Islet of Langerhans (tissue), 1 donor: ENCODE measurements at regions not wholly inside any gene's neighbourhood (a gene's known extent, or its start where the extent isn't known, plus 50 kb on each side); places are given as distances from the start of the nearest gene placed in this dataset.

Experiments
- FAIRE-seq: peaks from one replicate; lab custom pipeline; 2011; peaks lifted over from hg19 to GRCh38; lab: Jason Lieb, UNC

- no peak for FAIRE-seq
These were observed 100.5 kb upstream of the STXBP6 start for GRCh38 chr14:25150401-25150800.

DNA sequence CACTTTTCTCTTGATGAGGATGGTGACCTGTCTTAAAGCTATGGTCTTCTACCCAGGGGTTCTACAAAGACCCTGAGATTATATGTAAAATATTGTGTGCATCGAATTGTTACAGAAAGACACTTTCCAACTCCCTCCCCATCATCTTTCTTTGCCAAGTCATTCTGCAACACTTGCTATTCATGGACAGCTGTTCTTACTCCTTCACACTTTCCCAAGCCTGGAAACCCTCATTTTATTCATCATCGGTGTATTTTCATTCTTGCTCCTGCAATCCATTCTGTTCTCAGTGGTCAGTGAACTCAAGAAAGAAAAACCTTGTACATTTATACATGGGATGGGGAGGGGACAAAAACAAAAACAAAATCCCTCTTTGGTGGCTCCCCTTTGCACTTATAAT is 90.5 kb upstream of the STXBP6 start:
- no peak for FAIRE-seq

DNA sequence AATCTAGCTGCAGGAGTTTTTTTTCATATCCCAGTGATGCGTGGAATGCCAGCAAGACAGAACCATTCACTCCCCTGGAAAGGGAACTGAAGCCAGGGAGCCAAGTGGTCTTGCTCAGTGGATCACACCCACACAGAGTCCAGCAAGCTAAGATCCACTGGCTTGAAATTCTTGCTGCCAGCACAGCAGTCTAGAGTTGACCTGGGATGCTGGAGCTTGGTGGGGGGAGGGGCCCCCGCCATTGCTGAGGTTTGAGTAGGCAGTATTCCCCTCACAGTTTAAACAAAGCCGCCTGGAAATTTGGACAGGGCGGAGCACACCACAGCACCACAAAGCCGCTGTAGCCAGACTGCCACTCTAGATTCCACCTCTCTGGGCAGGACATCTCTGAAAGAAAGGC is 86.9 kb upstream of the STXBP6 start:
- no peak for FAIRE-seq

DNA sequence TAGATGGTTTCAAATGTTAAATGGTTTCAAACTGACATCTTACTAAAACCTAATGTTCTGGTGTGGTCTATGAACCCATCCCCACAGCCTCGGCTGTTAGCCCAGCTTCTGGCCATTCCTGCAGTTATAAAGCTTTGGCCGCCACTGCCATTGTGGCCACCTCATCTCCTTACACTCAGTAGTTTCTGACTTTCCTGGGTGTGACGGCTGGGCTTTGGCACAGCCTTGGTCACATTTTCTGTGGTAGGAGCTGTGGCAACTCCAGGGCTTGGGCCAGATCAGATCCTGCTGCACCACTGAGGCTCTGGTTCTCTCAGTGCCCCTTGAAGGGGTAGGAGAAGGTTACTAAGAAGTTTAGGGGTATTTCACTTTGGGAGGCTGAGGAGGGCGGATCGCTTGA is 84.2 kb upstream of the STXBP6 start:
- FAIRE-seq = no peak

DNA sequence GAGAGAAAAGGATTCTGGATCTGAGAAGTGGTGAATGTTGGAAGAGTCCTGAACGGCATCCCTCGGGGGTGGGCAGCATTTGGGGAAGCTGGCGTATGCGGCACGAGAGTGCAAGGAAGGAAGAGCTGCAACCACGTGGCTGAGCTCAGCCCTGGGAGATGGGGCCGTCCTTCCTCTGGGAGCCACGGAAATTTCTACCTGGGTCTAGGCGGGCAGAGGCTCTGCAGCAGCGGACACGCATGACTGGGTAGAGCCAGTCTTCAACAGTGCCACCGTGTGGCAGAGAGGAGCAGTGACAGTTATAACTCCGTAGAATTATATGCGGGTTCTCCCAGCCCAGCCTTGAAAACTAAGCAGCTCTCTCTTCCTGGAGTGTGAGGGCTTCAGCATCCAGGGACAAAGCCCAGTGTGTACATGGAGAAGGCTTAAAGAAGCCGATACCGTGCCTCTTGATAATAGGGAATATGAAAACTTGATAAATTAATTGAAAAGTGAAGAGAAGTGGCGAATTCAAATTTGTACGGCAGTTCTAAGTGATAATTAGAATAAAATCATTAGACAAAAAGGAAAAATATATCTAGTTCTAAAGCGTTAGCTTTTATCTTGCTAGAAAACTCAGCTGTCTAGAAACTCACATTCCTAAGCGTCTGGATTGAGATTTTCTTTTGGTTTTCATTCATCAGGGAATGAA is 82.9 kb upstream of the STXBP6 start:
- peak; percentile 90 for FAIRE-seq

DNA sequence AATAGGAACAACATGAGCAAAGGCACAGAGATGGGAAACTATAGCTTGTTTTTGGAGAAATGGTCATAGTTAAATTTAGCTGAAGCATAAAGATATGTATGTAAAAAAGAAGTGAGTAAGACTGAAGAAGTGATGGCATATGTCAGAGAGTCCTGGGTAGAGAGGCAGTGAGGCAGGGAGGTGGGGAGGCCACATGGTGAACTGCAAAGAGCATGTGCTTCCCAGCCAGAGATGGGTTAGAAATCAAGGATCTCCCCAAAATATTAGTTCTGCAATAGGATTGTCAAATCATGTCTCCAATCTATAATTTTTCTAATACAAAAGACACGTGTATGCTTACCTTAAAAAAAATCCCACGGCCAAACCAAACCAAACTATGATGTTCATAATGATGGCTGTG is 82.1 kb upstream of the STXBP6 start:
- FAIRE-seq = no peak

GRCh38 chr14:25122843-25123242 is 72.9 kb upstream of the STXBP6 start:
- FAIRE-seq = no peak

DNA sequence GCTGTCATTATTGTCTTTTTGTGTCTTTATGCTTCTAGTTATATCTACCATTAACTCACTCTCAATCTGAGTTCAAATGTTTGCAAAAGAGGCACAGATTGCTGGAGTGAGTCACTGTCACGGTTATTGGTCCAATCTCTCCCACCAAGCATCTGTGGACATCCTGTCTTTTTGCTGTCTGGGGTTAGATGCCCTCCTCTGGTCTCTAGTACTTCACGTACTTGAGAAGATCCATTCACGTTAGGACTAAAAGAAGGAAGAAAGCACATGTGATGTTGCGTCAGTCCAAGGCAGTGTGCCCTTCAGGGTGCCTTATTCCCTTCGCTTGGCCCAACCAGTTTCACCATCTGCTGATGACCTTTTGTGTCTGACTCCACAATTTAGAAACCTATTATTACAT is 72.3 kb upstream of the STXBP6 start:
- no peak for FAIRE-seq

DNA sequence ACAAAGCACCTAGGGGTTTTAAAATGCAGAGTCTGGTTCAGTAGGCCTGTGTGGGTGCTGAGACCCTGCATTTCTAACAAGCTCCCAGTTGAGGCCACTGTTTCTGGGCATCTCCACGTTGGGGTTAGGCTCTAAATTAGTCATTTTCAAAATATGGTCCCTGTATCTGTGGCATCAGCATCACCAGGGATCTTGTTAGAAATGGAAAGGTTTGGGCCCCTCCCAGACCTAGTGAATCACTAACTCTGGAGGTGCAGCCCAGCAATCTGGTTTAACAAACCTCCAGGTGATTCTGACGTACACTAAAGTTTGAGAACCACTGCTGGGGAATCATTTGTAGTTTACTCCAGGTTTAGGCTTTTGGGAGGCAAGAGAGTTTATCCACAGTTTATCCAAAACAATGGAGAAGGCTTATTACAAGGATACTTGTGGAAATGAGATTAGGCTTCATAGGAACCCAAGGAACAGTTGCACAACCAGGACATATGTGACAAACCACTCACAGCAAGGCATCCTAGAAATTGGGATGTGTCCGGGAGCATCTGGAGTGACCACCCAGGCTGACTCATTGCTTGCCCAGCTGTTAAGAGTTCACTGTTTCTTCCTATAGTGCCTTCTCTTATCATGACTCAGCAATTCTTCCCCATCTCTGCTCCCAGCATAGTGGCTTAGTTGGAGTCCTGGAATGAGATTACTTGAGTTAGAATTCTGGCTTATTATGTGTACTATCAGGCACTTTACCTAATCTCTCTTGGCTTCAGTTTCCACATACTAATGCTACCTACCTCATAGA is 71.6 kb upstream of the STXBP6 start:
- FAIRE-seq = no peak

DNA sequence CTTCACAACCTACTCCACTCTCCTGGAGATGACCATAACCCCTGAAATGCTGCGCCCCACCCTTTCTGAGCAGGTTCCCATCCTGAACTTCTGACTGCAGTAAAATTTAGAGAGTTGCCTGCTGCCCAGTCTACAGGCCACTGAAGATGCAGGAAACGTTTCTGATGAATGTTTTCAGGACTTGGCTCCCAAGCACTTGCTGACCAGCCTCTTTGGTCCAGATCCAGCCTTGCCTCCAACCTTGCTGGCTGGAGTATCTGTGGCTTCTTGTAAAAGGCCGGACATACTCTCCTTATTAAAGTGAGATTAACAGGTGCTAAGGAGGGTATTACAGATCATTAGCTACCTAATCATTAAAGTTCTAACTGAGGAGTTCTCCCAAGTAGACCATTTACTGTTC is 70.3 kb upstream of the STXBP6 start:
- no peak for FAIRE-seq

- no peak for FAIRE-seq
These were observed 68.7 kb upstream of the STXBP6 start for GRCh38 chr14:25118671-25119070.

DNA sequence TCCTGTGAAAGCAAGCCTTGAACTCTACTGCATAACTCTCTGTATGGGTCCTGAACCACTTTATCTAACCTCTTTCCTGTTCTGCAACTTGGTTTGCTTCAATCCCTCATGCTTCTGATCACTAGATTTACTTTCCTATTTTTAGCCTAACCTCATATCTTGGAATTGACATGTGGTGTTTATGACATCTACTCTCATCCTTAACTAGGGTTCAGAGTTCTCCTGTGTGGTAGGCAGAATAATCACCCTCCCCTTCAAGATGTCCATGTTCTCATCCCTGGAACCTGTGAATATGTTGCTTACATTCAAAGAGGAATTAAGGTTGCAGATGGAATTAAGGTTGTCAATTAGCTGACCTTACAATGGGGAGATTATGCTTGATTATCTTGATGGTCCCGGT is 67.4 kb upstream of the STXBP6 start:
- FAIRE-seq = no peak

DNA sequence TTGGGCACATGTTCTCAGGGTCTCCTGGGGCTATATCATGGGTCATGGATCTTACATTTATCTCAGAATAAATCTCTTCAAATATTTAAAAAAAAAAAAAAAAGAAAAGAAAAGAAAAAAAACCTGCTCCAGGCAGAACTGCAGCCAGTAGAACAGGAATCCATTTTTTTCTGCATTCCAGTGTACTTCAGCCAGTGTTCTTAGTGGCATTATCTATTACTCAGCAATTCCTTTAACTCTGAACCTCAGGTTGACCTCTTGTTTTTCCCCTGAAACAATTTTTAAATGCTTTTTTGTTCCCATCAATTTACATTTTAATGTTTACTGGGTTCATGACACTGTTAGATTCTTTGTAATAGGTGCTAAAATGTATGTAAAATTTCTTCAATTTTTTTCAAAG is 66.7 kb upstream of the STXBP6 start:
- FAIRE-seq = no peak

DNA sequence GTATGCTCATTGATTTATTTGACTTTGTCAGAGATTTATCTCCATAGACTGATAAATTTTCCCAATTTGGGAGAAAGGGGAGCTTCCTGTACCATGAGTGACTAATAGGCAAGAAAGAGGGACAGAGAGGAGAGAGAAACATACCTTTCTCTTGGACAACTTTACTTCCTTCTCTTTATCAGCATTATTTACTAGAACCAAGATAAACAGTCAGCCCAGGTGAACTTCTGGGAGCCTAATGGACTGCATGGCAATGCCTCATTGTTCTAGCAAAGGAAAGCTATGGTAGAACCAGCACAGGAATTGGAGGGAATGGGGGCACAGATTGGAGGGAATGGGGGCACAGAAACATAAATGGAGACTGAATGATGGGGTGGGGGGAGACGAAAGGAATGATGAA is 63.4 kb upstream of the STXBP6 start:
- FAIRE-seq = no peak

- peak; percentile 84 for FAIRE-seq
These were observed 61.2 kb upstream of the STXBP6 start for GRCh38 chr14:25111061-25111601.

DNA sequence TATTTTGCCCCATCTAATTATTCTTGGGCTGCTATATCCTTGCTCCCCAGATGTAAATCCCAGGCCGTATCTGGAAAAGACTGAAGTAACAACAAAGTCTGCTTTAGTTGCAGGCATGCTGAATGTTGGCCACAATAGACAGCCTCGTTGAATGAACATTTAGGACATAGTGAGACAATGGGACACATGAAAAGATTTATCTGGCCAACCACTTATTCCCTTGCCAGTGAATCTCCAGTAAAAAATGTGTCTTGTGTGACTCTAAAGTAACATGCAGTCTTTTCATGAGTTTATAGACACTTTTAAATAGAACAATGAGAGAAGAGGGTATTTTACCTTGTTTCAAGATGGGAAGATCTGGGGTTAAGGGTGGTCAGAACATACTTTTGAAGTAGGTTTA is 60.2 kb upstream of the STXBP6 start:
- FAIRE-seq = no peak

DNA sequence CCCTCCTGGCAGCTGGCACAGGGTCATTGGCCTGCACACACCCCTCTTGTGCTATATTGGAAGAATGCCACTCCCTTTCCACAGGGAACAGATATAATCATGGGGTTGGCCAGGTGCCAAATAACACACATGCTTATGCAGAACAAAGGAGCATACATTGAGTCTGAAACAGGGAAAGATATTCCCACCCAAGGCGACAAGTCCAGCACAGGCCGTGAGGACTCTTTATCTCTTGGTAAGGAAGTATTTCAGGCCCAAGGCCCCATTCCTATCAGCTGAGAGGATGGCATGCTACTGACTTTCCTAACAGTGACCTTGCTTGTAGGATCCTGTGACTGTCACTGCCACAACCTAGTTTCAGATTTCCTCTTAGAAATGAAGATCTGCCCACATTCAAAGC is 59.0 kb upstream of the STXBP6 start:
- FAIRE-seq = no peak

GRCh38 chr14:25108291-25108690 is 58.3 kb upstream of the STXBP6 start:
- no peak for FAIRE-seq

DNA sequence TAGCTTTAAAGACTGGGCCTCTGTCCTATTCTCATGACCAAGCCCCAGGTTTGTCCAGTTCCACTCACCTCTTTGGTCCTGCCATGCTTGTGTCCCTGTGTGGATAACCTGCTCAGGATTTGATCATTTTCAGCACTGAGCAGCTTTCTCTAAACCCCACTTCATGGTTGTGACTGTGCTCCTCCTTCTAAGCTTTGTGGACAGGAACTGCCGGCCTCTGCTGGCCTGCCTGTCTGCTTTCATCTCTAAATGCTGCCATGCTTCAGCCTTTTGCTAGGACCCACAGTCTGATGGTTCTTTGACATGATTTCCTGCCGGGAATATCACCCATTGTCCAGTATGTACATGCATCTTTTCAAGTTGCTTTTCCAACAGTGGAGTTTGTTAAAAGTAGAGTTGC is 53.9 kb upstream of the STXBP6 start:
- FAIRE-seq = no peak

DNA sequence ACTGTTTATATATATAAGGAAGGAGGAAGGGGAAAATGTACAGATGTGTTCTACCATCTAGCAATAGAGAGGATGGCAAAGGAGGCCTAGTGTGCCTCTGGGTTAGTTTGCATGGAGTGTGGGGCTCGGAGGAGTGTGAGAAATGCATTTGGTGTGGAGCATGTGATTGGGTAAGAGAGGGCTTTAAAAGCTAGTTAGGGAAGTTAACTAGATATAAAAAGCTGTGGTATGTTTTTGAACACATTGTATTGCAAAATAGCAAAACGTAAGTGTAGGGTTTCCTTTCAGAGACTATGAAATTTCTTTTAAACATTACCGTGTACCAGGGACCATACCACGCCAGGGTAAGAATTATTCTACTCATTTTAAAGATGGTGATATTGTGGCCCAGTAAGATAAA is 53.3 kb upstream of the STXBP6 start:
- FAIRE-seq = no peak

- FAIRE-seq = no peak
These were observed 52.8 kb upstream of the STXBP6 start for GRCh38 chr14:25102788-25103187.

DNA sequence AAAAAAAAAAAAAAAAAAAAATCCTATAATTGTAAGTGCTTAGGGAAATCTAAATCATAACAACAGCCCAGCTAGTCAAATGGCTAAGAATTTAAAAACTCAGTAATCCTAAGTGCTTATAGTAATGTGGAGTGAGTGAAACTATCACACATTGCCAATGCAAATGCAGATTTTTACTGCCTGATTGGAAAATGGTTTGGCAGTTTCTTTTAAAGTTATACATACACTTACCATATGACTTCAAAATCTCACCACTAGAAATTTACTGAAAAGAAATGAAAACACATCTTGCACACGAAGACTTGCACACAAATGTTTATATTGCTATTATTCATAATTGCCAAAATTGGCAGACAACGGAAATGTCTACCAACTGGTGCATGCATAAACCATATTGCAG is 51.3 kb upstream of the STXBP6 start:
- no peak for FAIRE-seq
